Neural crest cell (in vitro differentiated cells): ENCODE measurements at regions not wholly inside any gene's neighbourhood (a gene's known extent, or its start where the extent isn't known, plus 50 kb on each side); places are given as distances from the start of the nearest gene placed in this dataset.

ENCODE experiments used
- DNase-seq: peaks from one replicate; pipeline ENCODE4 v3.0.0; 2021; ENCODE audit warnings: low read depth, mixed read lengths, low spot score
- H3K27ac Mint-ChIP-seq: one replicate; pipeline ENCODE4 v1.8.0; 2021; ENCODE audit warnings: mild to moderate bottlenecking, mixed read lengths; ENCODE audit not compliant: unreplicated experiment
- H3K27me3 Mint-ChIP-seq: 2 replicates; pipeline ENCODE4 v1.8.0; 2021; ENCODE audit warnings: low read depth, mild to moderate bottlenecking, mixed read lengths
- H3K36me3 Mint-ChIP-seq: 2 replicates; pipeline ENCODE4 v1.8.0; 2021; ENCODE audit warnings: low read depth, mild to moderate bottlenecking, mixed read lengths
- H3K4me1 Mint-ChIP-seq: 2 replicates; pipeline ENCODE4 v1.8.0; 2021; ENCODE audit warnings: mixed read lengths
- H3K4me3 Mint-ChIP-seq: one replicate; pipeline ENCODE4 v1.8.0; 2021; ENCODE audit warnings: mild to moderate bottlenecking, mixed read lengths
- H3K9me3 Mint-ChIP-seq: 2 replicates; pipeline ENCODE4 v1.8.0; 2021; ENCODE audit warnings: mixed read lengths
- CTCF ChIP-seq: fragments of 200-600 bp; sonication (generic); conservative IDR thresholded peaks from 2 replicates; pipeline ENCODE4 v1.5.0; 2021; ENCODE audit warnings: antibody characterized with exemption, mild to moderate bottlenecking

GRCh38 chr6:10149603-10150002, 265.3 kb downstream of the TFAP2A start:
- no peaks in the 10 kb centered on the region for H3K27me3 Mint-ChIP-seq
- no peak overlapping the region for H3K27ac Mint-ChIP-seq
- H3K4me1 Mint-ChIP-seq, result peaks cover 10% of the 10 kb centered on the region
- DNase-seq, result no peak
- H3K4me3 Mint-ChIP-seq, result no peak overlapping the region
- H3K9me3 Mint-ChIP-seq, result peaks cover 4% of the 10 kb centered on the region
- no peak for TF ChIP-seq CTCF
- no peaks in the 10 kb centered on the region for H3K36me3 Mint-ChIP-seq

GRCh38 chr6:10146715-10147451, 268.0 kb downstream of the TFAP2A start:
- TF ChIP-seq CTCF, result no peak
- Mint-ChIP-seq H3K27me3 (no peaks in the 10 kb centered on the region), H3K4me3 (peak overlapping the region; percentile 75), H3K36me3 (no peaks in the 10 kb centered on the region), H3K9me3 (peaks cover 4% of the 10 kb centered on the region), H3K4me1 (peaks cover 10% of the 10 kb centered on the region), H3K27ac (peak overlapping the region; percentile 93)
- DNase-seq, result no peak

GRCh38 chr6:10144772-10145171, 270.1 kb downstream of the TFAP2A start:
- no peak overlapping the region for H3K4me3 Mint-ChIP-seq
- no peaks in the 10 kb centered on the region for H3K36me3 Mint-ChIP-seq
- no peaks in the 10 kb centered on the region for H3K27me3 Mint-ChIP-seq
- H3K4me1 Mint-ChIP-seq, result peaks cover 22% of the 10 kb centered on the region
- TF ChIP-seq CTCF, result no peak
- DNase-seq, result no peak
- no peak overlapping the region for H3K27ac Mint-ChIP-seq
- peaks cover 4% of the 10 kb centered on the region for H3K9me3 Mint-ChIP-seq

- no peak for TF ChIP-seq CTCF
- no peaks in the 10 kb centered on the region for H3K27me3 Mint-ChIP-seq
- peaks cover 5% of the 10 kb centered on the region for H3K9me3 Mint-ChIP-seq
- peaks cover 23% of the 10 kb centered on the region for H3K4me1 Mint-ChIP-seq
- no peak overlapping the region for H3K27ac Mint-ChIP-seq
- H3K4me3 Mint-ChIP-seq, result no peak overlapping the region
- no peak for DNase-seq
- peaks cover 3% of the 10 kb centered on the region for H3K36me3 Mint-ChIP-seq
These were observed 273.0 kb downstream of the TFAP2A start for GRCh38 chr6:10141746-10142443.

GRCh38 chr6:10140824-10141223, 274.1 kb downstream of the TFAP2A start:
- peaks cover 3% of the 10 kb centered on the region for H3K9me3 Mint-ChIP-seq
- no peak for DNase-seq
- H3K4me3 Mint-ChIP-seq, result no peak overlapping the region
- H3K27ac Mint-ChIP-seq, result no peak overlapping the region
- H3K27me3 Mint-ChIP-seq, result no peaks in the 10 kb centered on the region
- H3K36me3 Mint-ChIP-seq, result peaks cover 3% of the 10 kb centered on the region
- TF ChIP-seq CTCF, result no peak
- H3K4me1 Mint-ChIP-seq, result peaks cover 21% of the 10 kb centered on the region
